Occipital lobe (tissue), 1 donor: ENCODE measurements at regions not wholly inside any gene's neighbourhood (a gene's known extent, or its start where the extent isn't known, plus 50 kb on each side); places are given as distances from the start of the nearest gene placed in this dataset.
"Not testable (repeated sequence)": the region's sequence is repeated elsewhere in the genome, so short reads cannot be mapped to it uniquely, and the experiment has no call there.

Experiments used
- DNase-seq: peaks from one replicate; lab custom pipeline; 2025; lab: John Stamatoyannopoulos, UW

GRCh38 chr2:106292627-106293026 lies 98.5 kb upstream of the UXS1 start:
- DNase-seq, result no peak

- no peak for DNase-seq
These were observed 94.8 kb upstream of the UXS1 start for GRCh38 chr2:106288873-106289272.

GRCh38 chr2:106285237-106285829 lies 91.2 kb upstream of the UXS1 start:
- no peak for DNase-seq

GRCh38 chr2:106284691-106285202 lies 90.6 kb upstream of the UXS1 start:
- no peak for DNase-seq

DNA sequence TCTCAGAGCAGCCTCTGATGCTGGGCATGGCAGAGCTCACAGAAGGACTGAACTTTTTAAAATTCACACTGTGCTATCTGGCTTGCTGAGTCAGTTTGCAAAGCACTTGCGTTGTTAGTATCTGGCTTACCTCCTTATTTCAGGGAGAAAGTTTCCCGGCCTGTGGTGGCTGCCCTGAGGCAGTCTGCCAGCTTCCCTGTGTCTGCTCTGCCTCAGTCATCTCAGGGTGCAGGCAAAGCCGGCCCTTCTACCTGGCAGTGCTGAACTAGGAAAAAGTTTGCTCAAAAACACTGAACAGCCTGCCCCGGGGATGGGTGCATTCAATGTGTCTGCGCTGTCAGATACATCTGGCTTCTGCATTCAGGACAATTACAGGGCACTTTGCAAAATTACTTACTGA lies 90.2 kb upstream of the UXS1 start:
- DNase-seq, result no peak

GRCh38 chr2:106283228-106284152 lies 89.4 kb upstream of the UXS1 start:
- not testable (repeated sequence) for DNase-seq

DNA sequence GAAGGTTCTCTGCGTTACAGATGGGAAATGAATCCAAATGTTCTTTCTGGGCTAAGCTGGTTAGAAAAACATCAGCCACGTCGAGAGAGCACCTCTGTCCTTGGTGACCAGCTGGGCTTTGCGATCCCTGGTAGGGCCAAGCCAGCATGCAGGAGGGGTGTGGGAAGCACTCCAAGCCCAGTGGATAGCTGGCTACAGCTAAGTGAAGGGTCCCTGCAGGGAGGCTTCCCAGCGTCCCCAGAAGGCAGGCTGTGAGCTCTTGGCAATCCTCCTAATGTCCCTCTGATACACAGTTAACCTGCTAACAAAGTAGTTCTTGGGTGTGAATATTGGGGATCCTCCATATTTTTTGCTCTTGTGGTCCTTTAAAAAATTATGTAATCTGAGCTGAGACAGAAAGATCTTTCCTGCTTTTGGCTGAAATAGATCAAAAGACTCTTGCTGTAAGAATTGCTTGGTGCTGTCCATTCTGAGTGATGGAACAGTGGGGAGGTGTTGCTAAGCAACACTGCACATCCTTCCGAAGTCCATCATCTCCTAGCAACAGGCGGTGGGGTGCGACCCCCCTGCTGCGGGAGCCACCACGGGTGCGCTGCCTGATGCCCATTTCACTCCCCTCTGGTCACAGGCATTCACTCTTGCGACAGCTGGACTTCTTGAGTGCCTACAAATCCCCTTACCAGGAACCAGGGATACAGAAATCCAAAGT lies 88.5 kb upstream of the UXS1 start:
- DNase-seq, result no peak

DNA sequence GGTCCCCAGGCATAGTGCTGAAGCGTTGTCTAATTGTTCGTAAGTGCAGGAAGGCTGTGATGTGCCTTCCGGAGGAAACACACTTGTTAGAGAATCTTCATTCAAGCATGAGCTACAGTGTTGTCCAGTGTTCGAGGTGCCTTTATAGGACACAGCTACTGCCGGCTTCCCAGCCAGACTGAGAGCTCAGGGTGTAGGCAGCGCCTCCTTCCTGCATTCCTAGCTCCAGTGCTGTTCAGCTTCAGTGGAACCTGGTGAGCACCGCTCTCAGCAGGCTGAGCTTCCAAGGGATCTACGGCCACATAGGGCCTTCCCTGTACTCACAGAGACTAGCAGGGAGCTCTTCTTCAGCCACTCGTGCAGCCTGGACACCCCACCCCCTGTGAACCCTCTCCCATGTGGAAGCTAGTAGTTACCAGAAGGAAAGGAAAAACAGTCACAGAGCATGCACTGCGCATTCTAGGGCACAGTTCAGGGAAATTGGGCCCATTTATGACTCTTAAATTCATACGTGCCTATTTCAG lies 87.9 kb upstream of the UXS1 start:
- not testable (repeated sequence) for DNase-seq

- DNase-seq, result no peak
These were observed 86.8 kb upstream of the UXS1 start for GRCh38 chr2:106280722-106281446.

DNA sequence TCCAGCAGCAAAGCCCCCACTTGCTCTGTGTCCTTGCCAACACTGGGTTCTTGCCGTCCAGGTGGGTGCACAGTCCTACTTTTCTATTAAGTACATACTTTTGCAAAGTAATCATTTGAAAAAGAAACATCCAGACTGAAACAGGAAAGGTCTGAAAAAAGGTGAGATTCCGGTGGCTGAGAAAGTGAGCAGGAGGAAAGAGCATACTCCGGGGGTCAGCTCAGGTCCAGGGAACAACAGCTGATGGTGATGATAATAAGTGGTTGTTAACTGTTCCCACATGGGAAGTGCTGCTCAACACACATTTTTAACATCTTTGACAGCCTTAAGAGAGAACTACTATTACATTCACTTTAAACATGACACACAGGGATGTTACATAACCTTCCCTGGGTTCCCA lies 86.1 kb upstream of the UXS1 start:
- no peak for DNase-seq

GRCh38 chr2:106278112-106278876 lies 84.2 kb upstream of the UXS1 start:
- no peak for DNase-seq

DNA sequence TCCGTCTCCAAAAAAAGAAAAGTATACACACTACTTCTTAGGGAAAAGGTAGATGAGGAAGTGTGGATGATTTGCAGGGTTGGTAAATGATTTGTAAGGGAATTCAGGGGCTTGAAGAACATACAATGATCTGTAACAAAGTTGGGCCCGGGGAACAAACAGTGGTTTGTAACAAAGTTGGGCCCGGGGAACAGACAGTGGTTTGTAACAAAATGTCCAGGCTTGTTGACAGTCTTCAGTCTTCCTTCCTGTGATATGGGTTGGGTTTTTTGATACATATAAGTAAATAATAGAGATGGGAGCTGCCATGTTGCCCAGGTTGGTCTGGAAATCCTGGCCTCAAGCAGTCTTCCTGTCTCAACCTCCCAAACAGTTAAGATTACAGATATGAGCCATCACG lies 83.3 kb upstream of the UXS1 start:
- DNase-seq, result no peak

DNA sequence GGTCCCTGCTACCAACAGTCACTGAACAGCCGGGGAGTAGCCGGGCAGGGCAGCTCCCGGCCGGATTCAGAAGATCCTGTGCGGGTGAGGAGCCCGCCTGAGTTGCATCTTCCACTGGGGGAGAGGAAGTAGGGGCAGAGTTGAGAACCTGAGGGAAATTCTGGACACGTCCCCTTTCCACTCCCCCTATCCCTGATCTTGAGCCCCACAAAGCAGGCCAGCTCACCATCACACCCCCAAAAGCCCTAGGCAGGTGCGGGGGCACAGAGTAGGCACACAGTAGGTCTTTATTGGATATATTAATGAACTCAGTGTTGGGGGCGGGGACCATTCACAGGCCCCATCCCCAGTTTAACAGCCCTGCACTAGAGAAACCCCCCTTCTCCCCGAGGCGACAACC lies 81.9 kb upstream of the UXS1 start:
- DNase-seq, result no peak

DNA sequence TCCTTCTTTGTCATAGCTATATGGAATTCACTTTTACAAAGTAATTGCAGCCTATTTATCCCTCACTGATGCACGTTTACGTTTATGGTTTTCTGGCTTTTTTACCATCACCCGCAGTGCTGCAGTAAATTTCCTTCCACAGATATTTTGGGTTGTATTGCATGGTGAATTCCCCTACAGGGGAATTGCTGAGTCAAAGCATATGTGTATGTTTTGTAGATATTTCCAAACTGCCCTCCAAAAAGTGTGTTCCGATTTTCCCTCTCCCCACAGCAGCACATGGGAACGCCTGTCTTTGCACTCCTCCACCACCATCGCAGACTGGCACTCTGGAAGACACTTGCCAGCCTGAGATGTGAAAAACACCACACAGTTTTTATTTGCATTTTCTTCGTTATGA lies 80.6 kb upstream of the UXS1 start:
- DNase-seq, result no peak

GRCh38 chr2:106272216-106272807 lies 78.2 kb upstream of the UXS1 start:
- DNase-seq, result no peak

DNA sequence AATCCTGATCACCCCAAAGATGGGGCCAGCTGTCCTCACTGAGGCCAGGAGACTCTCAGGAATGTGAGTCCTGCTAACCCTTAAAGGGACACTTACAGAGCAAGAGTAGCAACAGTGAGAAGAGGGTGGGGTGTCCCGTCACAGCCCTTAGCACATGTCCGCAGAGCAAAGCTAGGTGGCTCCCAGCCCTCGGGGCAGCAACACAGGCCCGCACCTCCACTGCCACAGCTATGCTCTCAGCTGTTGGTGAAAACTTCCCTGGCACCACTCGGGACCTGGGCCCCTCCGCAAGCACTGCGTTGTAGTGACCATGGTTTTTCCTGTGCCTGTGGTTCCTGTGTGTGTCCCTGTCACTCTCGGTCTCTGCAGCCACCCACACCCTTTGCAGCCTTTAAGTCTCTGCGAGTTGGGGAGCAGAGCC lies 76.4 kb upstream of the UXS1 start:
- no peak for DNase-seq

GRCh38 chr2:106269591-106270291 lies 75.6 kb upstream of the UXS1 start:
- no peak for DNase-seq

DNA sequence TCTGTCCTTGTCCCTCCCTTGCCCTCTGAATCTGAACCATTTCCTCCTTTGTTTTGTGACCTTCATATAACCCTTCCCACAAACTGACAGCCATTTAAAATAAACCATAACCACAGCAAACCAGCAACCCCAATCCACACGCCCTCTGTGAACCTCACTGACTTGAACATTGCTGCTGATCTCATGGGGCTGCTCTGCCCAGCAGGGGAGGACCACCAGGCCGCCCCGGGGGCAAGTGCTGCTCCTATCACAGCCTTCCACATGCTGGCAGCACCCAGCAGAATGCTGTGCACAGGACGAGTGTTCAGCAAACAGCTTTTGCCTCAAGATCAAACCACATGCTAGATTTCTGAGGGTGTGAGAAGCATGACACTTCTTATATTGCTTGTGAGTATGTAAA lies 73.9 kb upstream of the UXS1 start:
- no peak for DNase-seq

- no peak for DNase-seq
These were observed 67.8 kb upstream of the UXS1 start for GRCh38 chr2:106261871-106262321.
